Adipocyte (in vitro differentiated cells): ENCODE measurements at regions not wholly inside any gene's neighbourhood (a gene's known extent, or its start where the extent isn't known, plus 50 kb on each side); places are given as distances from the start of the nearest gene placed in this dataset.
A peak's percentile ranks its signal among the peaks of the same experiment; 100 is the strongest.

Experiments
- DNase-seq: peaks from one replicate; pipeline ENCODE4 v3.0.0-alpha.2; 2015; ENCODE audit warnings: low read depth
- H3K27me3 ChIP-seq: replicated peaks from 2 replicates; pipeline ENCODE4 v1.7.0; 2013; ENCODE audit warnings: mild to moderate bottlenecking, low read length, moderate library complexity; ENCODE audit not compliant: control insufficient read depth, insufficient read depth
- H3K36me3 ChIP-seq: 2 replicates; pipeline ENCODE4 v1.7.0; 2013; ENCODE audit warnings: low read length, mild to moderate bottlenecking, moderate library complexity; ENCODE audit not compliant: control insufficient read depth, insufficient read depth, severe bottlenecking
- H3K4me1 ChIP-seq: 2 replicates; pipeline ENCODE4 v1.7.0; 2013; ENCODE audit warnings: mild to moderate bottlenecking, low read length, moderate library complexity; ENCODE audit not compliant: control insufficient read depth, insufficient read depth
- H3K4me3 ChIP-seq: 2 replicates; pipeline ENCODE4 v1.7.0; 2013; ENCODE audit warnings: mild to moderate bottlenecking, low read length, moderate library complexity
- H3K9ac ChIP-seq: 2 replicates; pipeline ENCODE4 v1.7.0; 2013; ENCODE audit warnings: mild to moderate bottlenecking, low read length, moderate library complexity
- H3K9me3 ChIP-seq: 2 replicates; pipeline ENCODE4 v1.7.0; 2013; ENCODE audit warnings: mild to moderate bottlenecking, low read length, moderate library complexity; ENCODE audit not compliant: control insufficient read depth

- H3K9me3 ChIP-seq = peaks cover 11% of the 10 kb centered on the region
- H3K27me3 ChIP-seq = no peaks in the 10 kb centered on the region
- H3K36me3 ChIP-seq = peaks cover 6% of the 10 kb centered on the region
- no peak overlapping the region for H3K4me3 ChIP-seq
- H3K9ac ChIP-seq = peak overlapping the region; percentile 38
- peaks cover 50% of the 10 kb centered on the region for H3K4me1 ChIP-seq
- no peak for DNase-seq
Observed at GRCh38 chr2:74760875-74761630, 72.9 kb upstream of the HK2 start.

GRCh38 chr2:74762789-74763188 lies 71.1 kb upstream of the HK2 start:
- H3K4me1 ChIP-seq = peaks cover 55% of the 10 kb centered on the region

GRCh38 chr2:74763962-74764428 lies 69.9 kb upstream of the HK2 start:
- no peak for DNase-seq
- Histone ChIP-seq H3K4me3 (no peak overlapping the region), H3K36me3 (no peaks in the 10 kb centered on the region), H3K9me3 (no peaks in the 10 kb centered on the region), H3K9ac (peak overlapping the region; percentile 57), H3K27me3 (no peaks in the 10 kb centered on the region), H3K4me1 (peaks cover 65% of the 10 kb centered on the region)

More at GRCh38 chr2:74762789-74763188, 71.1 kb upstream of the HK2 start:
- no peaks in the 10 kb centered on the region for H3K9me3 ChIP-seq
- no peak overlapping the region for H3K4me3 ChIP-seq
- no peaks in the 10 kb centered on the region for H3K27me3 ChIP-seq
- peaks cover 2% of the 10 kb centered on the region for H3K36me3 ChIP-seq
- H3K9ac ChIP-seq = peak overlapping the region; percentile 57
- DNase-seq = no peak

- no peak overlapping the region for H3K4me3 ChIP-seq
- no peaks in the 10 kb centered on the region for H3K9me3 ChIP-seq
- peaks cover 65% of the 10 kb centered on the region for H3K4me1 ChIP-seq
- peak; percentile 36 for DNase-seq
- peak overlapping the region; percentile 66 for H3K9ac ChIP-seq
- no peaks in the 10 kb centered on the region for H3K36me3 ChIP-seq
- H3K27me3 ChIP-seq = no peaks in the 10 kb centered on the region
Observed at GRCh38 chr2:74764429-74765272, 69.3 kb upstream of the HK2 start.

- Histone ChIP-seq H3K36me3 (no peaks in the 10 kb centered on the region), H3K4me1 (peaks cover 50% of the 10 kb centered on the region), H3K27me3 (no peaks in the 10 kb centered on the region), H3K9me3 (no peaks in the 10 kb centered on the region), H3K9ac (no peak overlapping the region), H3K4me3 (no peak overlapping the region)
- DNase-seq = no peak
Observed at GRCh38 chr2:74766780-74767179, 67.1 kb upstream of the HK2 start.

DNA sequence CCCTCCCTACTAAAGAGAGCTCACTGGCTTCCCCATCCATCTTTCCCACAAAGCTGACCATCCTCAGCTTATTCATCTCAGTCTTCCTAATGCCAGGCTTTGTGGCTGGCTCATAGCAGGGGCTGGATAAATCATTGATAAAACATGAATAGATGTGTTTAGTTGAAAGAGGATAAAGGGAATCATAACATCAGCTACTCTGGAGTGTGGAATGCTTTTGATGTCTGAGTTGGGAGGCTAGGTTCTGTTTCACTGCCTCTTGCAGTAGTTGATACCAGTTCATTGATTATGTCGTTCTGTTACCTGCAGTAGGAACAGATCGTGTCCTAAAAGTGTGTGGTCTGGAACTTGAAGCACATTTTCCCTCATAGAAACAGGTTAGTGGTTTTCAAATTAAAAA lies 66.3 kb upstream of the HK2 start:
- no peak for DNase-seq
- H3K9me3 ChIP-seq = no peaks in the 10 kb centered on the region
- H3K27me3 ChIP-seq = no peaks in the 10 kb centered on the region
- no peak overlapping the region for H3K4me3 ChIP-seq
- H3K4me1 ChIP-seq = peaks cover 54% of the 10 kb centered on the region
- H3K36me3 ChIP-seq = no peaks in the 10 kb centered on the region
- no peak overlapping the region for H3K9ac ChIP-seq

- Histone ChIP-seq H3K36me3 (no peaks in the 10 kb centered on the region), H3K4me3 (no peak overlapping the region), H3K9ac (no peak overlapping the region), H3K9me3 (no peaks in the 10 kb centered on the region), H3K4me1 (peaks cover 47% of the 10 kb centered on the region), H3K27me3 (no peaks in the 10 kb centered on the region)
- peak; percentile 73 for DNase-seq
Observed at GRCh38 chr2:74768401-74768914, 65.5 kb upstream of the HK2 start.

GRCh38 chr2:74772046-74772445 lies 61.9 kb upstream of the HK2 start:
- no peaks in the 10 kb centered on the region for H3K9me3 ChIP-seq
- H3K4me3 ChIP-seq = no peak overlapping the region
- H3K36me3 ChIP-seq = no peaks in the 10 kb centered on the region
- no peaks in the 10 kb centered on the region for H3K27me3 ChIP-seq
- DNase-seq = peak; percentile 58
- H3K9ac ChIP-seq = no peak overlapping the region
- H3K4me1 ChIP-seq = peaks cover 29% of the 10 kb centered on the region

- Histone ChIP-seq H3K27me3 (no peaks in the 10 kb centered on the region), H3K36me3 (no peaks in the 10 kb centered on the region), H3K9me3 (no peaks in the 10 kb centered on the region), H3K9ac (no peak overlapping the region), H3K4me1 (peaks cover 7% of the 10 kb centered on the region), H3K4me3 (no peak overlapping the region)
- DNase-seq = no peak
Observed at GRCh38 chr2:74777161-74777900, 56.6 kb upstream of the HK2 start.

DNA sequence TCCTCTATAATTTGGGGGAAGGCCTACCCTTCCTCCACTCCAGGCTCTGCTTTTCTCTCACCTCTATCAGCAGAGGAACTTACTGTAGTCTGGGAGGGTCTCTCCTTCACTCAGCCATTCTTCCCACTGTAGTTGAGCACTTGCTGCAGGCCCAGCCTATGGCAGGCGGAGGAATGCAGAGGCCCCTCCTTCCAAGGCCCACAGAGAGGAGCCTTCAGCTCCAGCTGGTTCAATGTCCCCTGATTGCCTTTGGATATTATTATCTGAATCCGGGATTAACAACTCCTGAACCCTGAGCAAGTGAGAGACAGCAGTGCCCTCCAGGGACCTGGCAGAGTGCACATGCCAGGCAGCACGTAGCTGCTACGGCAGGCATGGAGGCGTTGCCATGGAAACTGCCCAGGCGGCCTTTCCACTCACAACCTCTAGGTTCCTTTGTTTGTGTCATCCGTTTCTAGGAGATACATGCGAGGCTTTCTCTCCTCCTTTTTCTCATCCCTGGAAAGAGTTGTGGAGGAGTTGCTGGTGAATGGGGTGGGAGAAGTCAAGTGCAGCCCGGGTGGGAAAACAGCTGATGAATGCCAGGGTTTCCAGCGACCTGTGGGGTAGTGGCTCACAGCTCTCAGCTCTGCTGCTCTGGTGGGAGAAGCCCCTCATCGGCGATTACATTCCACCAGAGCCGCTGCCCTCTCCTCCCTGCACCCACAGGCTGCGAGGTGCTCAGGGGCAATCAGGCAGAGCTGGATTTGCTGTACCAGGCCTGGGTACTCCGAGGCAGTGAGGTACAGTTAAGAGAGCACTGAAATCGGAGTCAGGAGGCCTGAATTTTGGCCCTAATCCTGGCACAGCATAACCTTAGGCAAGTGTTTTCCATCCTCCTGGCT lies 55.3 kb upstream of the HK2 start:
- no peak for DNase-seq
- Histone ChIP-seq H3K36me3 (no peaks in the 10 kb centered on the region), H3K4me3 (no peak overlapping the region), H3K9ac (no peak overlapping the region), H3K4me1 (peaks cover 4% of the 10 kb centered on the region), H3K9me3 (no peaks in the 10 kb centered on the region), H3K27me3 (no peaks in the 10 kb centered on the region)
